BJ (cell line): ENCODE measurements at regions not wholly inside any gene's neighbourhood (a gene's known extent, or its start where the extent isn't known, plus 50 kb on each side); places are given as distances from the start of the nearest gene placed in this dataset.

ENCODE experiments used
- CTCF ChIA-PET: fragments of 350-600 bp; formaldehyde crosslinking; extraction: SDS; loops from one replicate; lab custom pipeline; 2021; ENCODE audit warnings: antibody characterized with exemption, inconsistent platforms; lab: Yijun Ruan, JAX
- POLR2A ChIA-PET: fragments of 300-600 bp; sonication (Branson Sonifier 250); formaldehyde crosslinking; extraction: SDS; loops from one replicate; lab custom pipeline; 2021; ENCODE audit warnings: antibody characterized with exemption; lab: Charles Lee
- DNase-seq: peaks from one replicate; pipeline ENCODE4 v3.0.0-alpha.2; 2011; ENCODE audit warnings: low read depth
- H3K27me3 ChIP-seq: 2 replicates; pipeline ENCODE4 v1.6.0; 2011; ENCODE audit warnings: low read length; ENCODE audit not compliant: control insufficient read depth, insufficient read depth
- H3K36me3 ChIP-seq: 2 replicates; pipeline ENCODE4 v1.5.1; 2011; ENCODE audit warnings: low read length; ENCODE audit not compliant: control insufficient read depth, insufficient read depth
- H3K4me3 ChIP-seq: 2 replicates; pipeline ENCODE4 v1.5.1; 2011; ENCODE audit warnings: low read depth, mild to moderate bottlenecking, control low read depth, low read length
- CTCF ChIP-seq: IDR thresholded peaks from 2 replicates; pipeline ENCODE4 v1.5.1; 2011; ENCODE audit warnings: low read depth, mild to moderate bottlenecking, control low read depth, inconsistent platforms, low read length, moderate library complexity; ENCODE audit not compliant: insufficient read depth

- peaks cover 16% of the 10 kb centered on the region for H3K27me3 ChIP-seq
- POLR2A ChIA-PET = no interaction called here
- CTCF ChIA-PET = interaction anchor here (0.7 kb wide), 1 partner anchor 9 kb away, joined by 3 read pairs; no protein-coding TSS in a partner anchor
Observed at GRCh38 chr20:62561182-62561581, 81.1 kb upstream of the SLCO4A1 start.

GRCh38 chr20:62561948-62562347, 80.4 kb upstream of the SLCO4A1 start:
- POLR2A ChIA-PET = no interaction called here
- Histone ChIP-seq H3K27me3 (peaks cover 16% of the 10 kb centered on the region), H3K36me3 (no peaks in the 10 kb centered on the region), H3K4me3 (no peak overlapping the region)
- no peak for TF ChIP-seq CTCF
- CTCF ChIA-PET = no interaction called here
- DNase-seq = no peak

More at GRCh38 chr20:62561182-62561581, 81.1 kb upstream of the SLCO4A1 start:
- DNase-seq = no peak
- Histone ChIP-seq H3K4me3 (no peak overlapping the region), H3K36me3 (no peaks in the 10 kb centered on the region)
- no peak for TF ChIP-seq CTCF

GRCh38 chr20:62562831-62563230, 79.5 kb upstream of the SLCO4A1 start:
- no peak for TF ChIP-seq CTCF
- H3K4me3 ChIP-seq = no peak overlapping the region
- H3K27me3 ChIP-seq = peaks cover 16% of the 10 kb centered on the region
- no peak for DNase-seq
- ChIA-PET CTCF (no interaction called here), POLR2A (no interaction called here)
- no peaks in the 10 kb centered on the region for H3K36me3 ChIP-seq

GRCh38 chr20:62563561-62563960, 78.7 kb upstream of the SLCO4A1 start:
- no peak for TF ChIP-seq CTCF
- Histone ChIP-seq H3K27me3 (peaks cover 16% of the 10 kb centered on the region), H3K36me3 (no peaks in the 10 kb centered on the region), H3K4me3 (no peak overlapping the region)
- POLR2A ChIA-PET = no interaction called here
- CTCF ChIA-PET = no interaction called here
- DNase-seq = no peak

GRCh38 chr20:62564456-62565245, 77.7 kb upstream of the SLCO4A1 start:
- POLR2A ChIA-PET = no interaction called here
- no peak overlapping the region for H3K4me3 ChIP-seq
- no peak for DNase-seq
- H3K36me3 ChIP-seq = no peaks in the 10 kb centered on the region
- no peak for TF ChIP-seq CTCF
- H3K27me3 ChIP-seq = peaks cover 10% of the 10 kb centered on the region
- CTCF ChIA-PET = no interaction called here
